Thyroid gland (tissue), 4 donors: ENCODE measurements at regions not wholly inside any gene's neighbourhood (a gene's known extent, or its start where the extent isn't known, plus 50 kb on each side); places are given as distances from the start of the nearest gene placed in this dataset.

Experiments used
- DNase-seq, 2 donors: peaks; one replicate each; pipeline ENCODE4 v3.0.0-alpha.2; 2019
- H3K27ac ChIP-seq, 3 donors: fragments of 200-600 bp; sonication (generic); 1 replicate in 2 of 3; 2 replicates in 1 of 3; pipeline ENCODE4 v1.5.1; 2016 to 2019; ENCODE audit warnings: mild to moderate bottlenecking in 1 of 3, moderate library complexity in 1 of 3
- H3K27me3 ChIP-seq: fragments of 200-600 bp; sonication (generic); one replicate; pipeline ENCODE4 v1.5.1; 2019
- H3K36me3 ChIP-seq, 2 donors: fragments of 200-600 bp; sonication (generic); one replicate each; pipeline ENCODE4 v1.5.1; 2016 to 2019
- H3K4me1 ChIP-seq, 2 donors: fragments of 200-600 bp; sonication (generic); one replicate each; pipeline ENCODE4 v1.5.1; 2017 to 2019
- H3K4me3 ChIP-seq, 3 donors: fragments of 200-600 bp; sonication (generic); replicated peaks in 1 of 3; 1 replicate in 2 of 3; 2 replicates in 1 of 3; pipeline ENCODE4 v1.5.1; 2016; ENCODE audit warnings: mild to moderate bottlenecking in 1 of 3
- H3K9me3 ChIP-seq: fragments of 200-600 bp; sonication (generic); one replicate; pipeline ENCODE4 v1.5.1; 2017
- CTCF ChIP-seq, 6 experiments: fragments of 200-600 bp in 3 of 6; fragments of 450-650 bp in 3 of 6; sonication (generic) in 3 of 6; IDR thresholded peaks; one replicate each; pipeline ENCODE4 v1.5.1; 2016 to 2019; ENCODE audit warnings: antibody characterized with exemption in 6 of 6, mild to moderate bottlenecking in 2 of 6, inconsistent platforms in 1 of 6, moderate library complexity in 1 of 6
- POLR2A ChIP-seq, 2 donors: fragments of 450-650 bp; IDR thresholded peaks; one replicate each; pipeline ENCODE4 v1.6.1; 2017; ENCODE audit warnings: antibody characterized with exemption in 2 of 2, mild to moderate bottlenecking in 2 of 2, moderate library complexity in 1 of 2
- WGBS, 2 donors: methylation state at CpG; one replicate each; pipeline ENCODE4 v1.1.5; 2017; 5-methylcytosine and 5-hydroxymethylcytosine counted together
- intact Hi-C: fragments of 100-400 bp; cut with DNase I; formaldehyde crosslinking; loops from one replicate; pipeline ENCODE4 v1.15.1; 2023

- no peak overlapping the region for H3K4me3 ChIP-seq
- TF ChIP-seq CTCF (IDR thresholded peaks at IDR 0.05) = no peak
- TF ChIP-seq POLR2A (IDR thresholded peaks at IDR 0.05) = no peak
- H3K27ac ChIP-seq = no peak overlapping the region
- H3K36me3 ChIP-seq = no peaks in the 10 kb centered on the region
- no peaks in the 10 kb centered on the region for H3K9me3 ChIP-seq
- no peak for DNase-seq
- intact Hi-C loops = no loop called here
- no peaks in the 10 kb centered on the region for H3K4me1 ChIP-seq
- H3K27me3 ChIP-seq = no peaks in the 10 kb centered on the region
Observed at GRCh38 chr12:76633415-76633814, 73.8 kb upstream of the OSBPL8 start.

DNA sequence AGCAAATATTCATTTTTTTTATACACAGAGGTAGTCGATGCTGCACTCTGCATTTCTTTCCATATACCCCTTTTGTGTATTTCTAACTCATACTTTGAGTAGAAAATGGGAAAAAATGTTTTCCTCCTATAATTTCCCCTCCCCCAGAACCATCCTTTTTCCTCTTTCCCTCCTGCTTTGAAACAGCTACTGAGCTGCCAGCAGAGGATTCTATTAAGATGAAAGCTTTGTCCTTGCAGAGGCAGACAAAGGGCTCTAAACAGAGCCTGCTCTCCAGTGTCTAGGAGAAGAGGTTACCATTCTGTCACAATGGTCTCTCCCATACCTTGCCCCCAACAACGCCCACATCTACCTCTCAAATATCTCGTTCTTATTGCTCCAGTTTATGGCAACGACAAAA, 74.6 kb upstream of the OSBPL8 start:
- intact Hi-C loops = no loop called here
- DNase-seq = no peak
- no peaks in the 10 kb centered on the region for H3K27me3 ChIP-seq
- H3K4me1 ChIP-seq = no peaks in the 10 kb centered on the region
- no peak overlapping the region for H3K4me3 ChIP-seq
- H3K36me3 ChIP-seq = no peaks in the 10 kb centered on the region
- WGBS, 2 donors = 80 to 82% methylated on average over 4 of the region's 4 CpGs
- H3K27ac ChIP-seq = no peak overlapping the region
- no peaks in the 10 kb centered on the region for H3K9me3 ChIP-seq
- TF ChIP-seq CTCF (IDR thresholded peaks at IDR 0.05) (no peak), POLR2A (IDR thresholded peaks at IDR 0.05) (no peak)

- Histone ChIP-seq H3K4me1 (no peaks in the 10 kb centered on the region), H3K27me3 (no peaks in the 10 kb centered on the region), H3K36me3 (no peaks in the 10 kb centered on the region), H3K4me3 (no peak overlapping the region), H3K9me3 (no peaks in the 10 kb centered on the region), H3K27ac (no peak overlapping the region)
- no peak for TF ChIP-seq CTCF (IDR thresholded peaks at IDR 0.05)
- no peak for TF ChIP-seq POLR2A (IDR thresholded peaks at IDR 0.05)
- DNase-seq = no peak
- intact Hi-C loops = no loop called here
- WGBS, 2 donors = 69 to 77% methylated on average over 5 of the region's 5 CpGs
Observed at GRCh38 chr12:76636121-76636692, 76.6 kb upstream of the OSBPL8 start.

- no peak overlapping the region for H3K27ac ChIP-seq
- H3K4me1 ChIP-seq = no peaks in the 10 kb centered on the region
- no peaks in the 10 kb centered on the region for H3K36me3 ChIP-seq
- no peaks in the 10 kb centered on the region for H3K9me3 ChIP-seq
- no peak overlapping the region for H3K4me3 ChIP-seq
- 85 to 86% methylated on average over 3 of the region's 3 CpGs for WGBS, 2 donors
- DNase-seq = no peak
- no peaks in the 10 kb centered on the region for H3K27me3 ChIP-seq
- TF ChIP-seq CTCF (IDR thresholded peaks at IDR 0.05) = no peak
- no peak for TF ChIP-seq POLR2A (IDR thresholded peaks at IDR 0.05)
- intact Hi-C loops = no loop called here
Observed at GRCh38 chr12:76637807-76638206, 78.2 kb upstream of the OSBPL8 start.

GRCh38 chr12:76639646-76640045, 80.1 kb upstream of the OSBPL8 start:
- Histone ChIP-seq H3K4me3 (no peak overlapping the region), H3K27me3 (no peaks in the 10 kb centered on the region), H3K4me1 (no peaks in the 10 kb centered on the region), H3K9me3 (no peaks in the 10 kb centered on the region), H3K36me3 (no peaks in the 10 kb centered on the region), H3K27ac (no peak overlapping the region)
- DNase-seq = no peak
- intact Hi-C loops = no loop called here
- 79 to 83% methylated on average over 6 of the region's 6 CpGs for WGBS, 2 donors
- no peak for TF ChIP-seq CTCF (IDR thresholded peaks at IDR 0.05)
- TF ChIP-seq POLR2A (IDR thresholded peaks at IDR 0.05) = no peak
